SK-N-MC (cell line): ENCODE measurements at regions not wholly inside any gene's neighbourhood (a gene's known extent, or its start where the extent isn't known, plus 50 kb on each side); places are given as distances from the start of the nearest gene placed in this dataset.

Experiments
- EZH2 ChIP-seq: fragments of 200-600 bp; sonication (generic); IDR thresholded peaks from one replicate; pipeline ENCODE4 v1.6.1; 2017; ENCODE audit warnings: antibody characterized with exemption
- FOXP2 ChIP-seq: optimal IDR thresholded peaks from 2 replicates; pipeline ENCODE3; 2011; ENCODE audit warnings: mild to moderate bottlenecking, moderate library complexity; ENCODE audit not compliant: insufficient read depth; ENCODE audit errors: extremely low read length, control extremely low read depth
- POLR2AphosphoS5 ChIP-seq: IDR thresholded peaks from 2 replicates; pipeline ENCODE4 v1.6.1; 2012; ENCODE audit warnings: mild to moderate bottlenecking, low read depth, low read length, borderline replicate concordance

GRCh38 chr2:9703701-9704221 is 73.0 kb upstream of the YWHAQ start:
- no peak for TF ChIP-seq POLR2AphosphoS5
- TF ChIP-seq EZH2: no peak
- TF ChIP-seq FOXP2: no peak
